NAMALWA (cell line): ENCODE measurements at regions not wholly inside any gene's neighbourhood (a gene's known extent, or its start where the extent isn't known, plus 50 kb on each side); places are given as distances from the start of the nearest gene placed in this dataset.
"Not testable (repeated sequence)": the region's sequence is repeated elsewhere in the genome, so short reads cannot be mapped to it uniquely, and the experiment has no call there.

ENCODE experiments used
- DNase-seq: peaks from one replicate; pipeline ENCODE4 v3.0.0-alpha.2; 2015; ENCODE audit warnings: low spot score

DNA sequence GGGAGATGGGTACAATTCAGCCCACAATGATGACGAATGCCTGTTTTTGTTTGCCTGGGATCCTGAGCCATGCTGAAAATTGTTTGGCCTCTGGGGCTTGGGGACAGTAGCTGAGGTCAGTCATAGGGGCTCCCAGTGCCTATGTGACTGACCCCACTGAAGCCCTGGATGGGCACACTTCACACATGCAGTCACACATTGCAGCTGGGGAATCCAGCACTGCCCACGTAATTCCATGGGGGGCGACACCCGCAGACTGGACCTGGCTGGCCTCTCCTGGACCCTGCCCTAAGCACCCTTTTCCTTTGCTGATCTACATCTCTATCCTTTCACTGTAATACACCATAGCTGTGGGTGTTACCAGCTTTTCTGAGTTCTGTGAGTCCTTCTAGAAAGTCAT is 295.2 kb upstream of the HS6ST1 start:
- no peak for DNase-seq

DNA sequence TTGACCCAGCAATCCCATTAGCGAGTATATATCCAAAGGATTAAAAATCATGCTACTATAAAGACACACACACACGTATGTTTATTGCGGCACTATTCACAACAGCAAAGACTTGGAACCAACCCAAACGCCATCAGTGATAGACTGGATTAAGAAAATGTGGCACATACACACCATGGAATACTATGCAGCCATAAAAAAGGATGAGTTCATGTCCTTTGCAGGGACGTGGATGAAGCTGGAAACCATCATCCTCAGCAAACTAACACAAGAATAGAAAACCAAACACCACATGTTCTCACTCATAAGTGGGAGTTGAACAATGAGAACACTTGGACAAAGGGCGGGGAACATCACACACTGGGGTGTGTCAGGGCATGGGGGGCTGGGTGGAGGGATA is 296.2 kb upstream of the HS6ST1 start:
- DNase-seq = not testable (repeated sequence)

DNA sequence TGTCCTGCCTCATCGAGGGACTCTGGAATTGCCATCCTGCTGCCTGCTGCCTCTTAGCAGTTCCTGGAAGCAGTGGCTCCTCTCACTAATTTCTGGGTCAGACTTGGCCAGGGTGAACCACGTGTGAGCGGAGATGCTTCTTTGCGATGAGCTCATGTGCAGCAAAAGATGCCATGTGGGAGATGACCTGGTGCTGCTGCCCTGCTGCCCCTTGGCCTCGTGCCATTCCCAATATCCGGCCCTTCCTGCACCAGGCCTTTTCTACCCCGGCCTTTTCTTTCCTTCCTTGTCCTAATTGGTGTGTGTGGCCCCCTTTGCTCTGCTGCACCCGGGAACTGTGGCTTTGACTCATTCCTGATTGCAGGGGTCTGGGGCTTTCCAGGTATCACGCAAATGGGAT is 296.9 kb upstream of the HS6ST1 start:
- DNase-seq = no peak

DNA sequence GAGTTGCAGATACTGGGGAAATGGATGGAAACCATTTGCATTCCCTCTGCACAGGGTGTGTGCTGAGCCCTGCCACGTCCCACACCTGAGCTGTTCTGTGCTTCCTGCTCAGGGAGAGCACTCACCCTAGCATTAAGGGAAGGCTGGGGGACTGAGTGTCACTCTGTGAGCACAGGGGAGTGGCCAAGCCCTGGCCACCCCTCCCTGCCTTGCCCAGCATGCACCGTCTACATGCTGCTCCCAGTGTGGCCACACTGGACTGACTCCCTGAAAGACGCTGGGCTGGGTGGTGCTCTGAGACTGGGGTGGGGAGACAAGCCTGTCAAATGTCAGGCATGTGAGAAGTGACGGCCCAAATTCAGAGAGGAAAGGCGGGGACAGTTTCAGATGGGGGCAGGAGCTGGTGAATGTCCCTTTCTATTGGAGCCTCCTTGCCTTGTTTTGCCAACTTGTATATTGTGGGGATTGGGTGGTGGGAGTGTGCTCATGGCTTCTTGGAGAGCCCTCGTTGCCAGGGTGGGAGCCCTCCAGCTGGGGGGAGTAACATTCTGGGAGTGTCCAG is 298.4 kb upstream of the HS6ST1 start:
- DNase-seq = no peak

DNA sequence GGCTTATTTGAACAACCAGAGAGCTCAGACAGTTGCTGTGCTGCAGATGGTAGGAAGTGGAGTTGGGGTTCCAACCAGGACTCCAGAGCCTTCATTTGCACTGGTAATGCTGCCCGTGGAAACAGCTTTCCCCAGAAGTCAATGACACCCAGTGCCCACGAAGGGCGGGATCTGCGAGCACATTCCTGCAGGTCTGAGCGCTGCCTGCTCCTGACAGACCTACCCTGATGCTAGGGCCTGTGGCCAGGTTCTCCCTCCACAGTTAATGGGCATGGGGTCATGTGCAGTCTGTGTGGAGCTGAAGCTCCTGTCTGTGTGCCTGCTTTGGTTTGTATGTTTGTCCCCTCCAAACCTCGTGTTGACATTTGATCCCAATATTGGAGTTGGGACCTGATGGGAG is 299.0 kb upstream of the HS6ST1 start:
- no peak for DNase-seq

DNA sequence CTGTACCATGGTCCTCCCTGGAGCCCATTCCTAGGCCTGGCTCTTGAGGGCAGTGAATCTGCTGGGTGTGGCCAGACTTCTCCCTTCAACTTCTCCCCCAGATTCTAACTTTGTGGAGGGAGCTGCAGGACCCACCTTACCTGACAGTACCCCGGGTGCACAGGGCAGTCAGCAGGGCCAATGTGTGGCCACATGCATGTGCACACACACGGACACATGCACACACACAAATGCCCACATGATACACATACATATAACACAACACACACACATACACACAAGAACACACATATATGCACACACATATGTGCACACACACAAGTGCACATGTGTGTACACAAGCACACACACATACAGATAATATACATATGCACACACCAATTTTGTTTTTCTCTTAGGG is 300.0 kb upstream of the HS6ST1 start:
- DNase-seq = no peak

DNA sequence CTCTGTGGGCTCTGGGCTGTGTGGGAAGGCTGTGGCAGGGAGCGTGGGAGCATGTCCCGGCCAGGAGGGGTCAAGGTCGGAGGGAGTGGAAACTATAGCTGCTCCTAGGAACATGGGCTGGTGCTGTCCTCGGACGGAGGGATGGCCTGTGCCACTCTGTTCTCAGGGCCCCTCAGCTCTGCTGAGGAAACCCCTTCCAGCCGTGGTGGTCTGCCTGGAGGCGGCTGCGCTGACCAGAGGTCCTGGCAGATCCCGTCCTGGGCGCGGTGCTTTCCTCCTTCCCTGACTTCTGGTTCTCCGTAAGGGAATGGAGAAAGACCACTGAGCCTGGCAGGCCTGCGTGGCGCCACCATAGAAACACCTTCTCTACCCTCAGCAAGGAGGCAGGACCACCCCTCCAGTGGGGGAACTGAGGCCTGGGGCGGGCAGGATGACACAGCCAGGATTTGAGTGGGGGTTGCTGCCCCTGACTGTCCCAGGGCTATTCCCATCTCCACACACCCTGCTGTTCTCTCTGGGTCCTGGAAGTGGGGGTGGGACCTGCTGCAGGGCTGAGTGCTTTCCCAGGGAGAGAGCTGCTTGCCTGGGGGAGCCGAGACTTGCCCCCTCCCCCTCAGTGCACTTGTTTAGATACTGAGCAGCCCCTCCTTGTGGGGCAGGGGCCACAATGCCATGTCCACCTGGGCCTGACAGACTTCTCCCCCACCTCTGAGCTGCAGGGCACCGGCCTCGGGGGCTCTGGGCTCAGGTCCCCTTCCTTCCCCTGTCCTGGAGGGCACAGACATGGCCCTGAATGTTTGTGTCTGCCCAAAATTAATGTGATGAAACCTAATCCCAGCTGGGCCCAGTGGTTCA is 301.0 kb upstream of the HS6ST1 start:
- no peak for DNase-seq

DNA sequence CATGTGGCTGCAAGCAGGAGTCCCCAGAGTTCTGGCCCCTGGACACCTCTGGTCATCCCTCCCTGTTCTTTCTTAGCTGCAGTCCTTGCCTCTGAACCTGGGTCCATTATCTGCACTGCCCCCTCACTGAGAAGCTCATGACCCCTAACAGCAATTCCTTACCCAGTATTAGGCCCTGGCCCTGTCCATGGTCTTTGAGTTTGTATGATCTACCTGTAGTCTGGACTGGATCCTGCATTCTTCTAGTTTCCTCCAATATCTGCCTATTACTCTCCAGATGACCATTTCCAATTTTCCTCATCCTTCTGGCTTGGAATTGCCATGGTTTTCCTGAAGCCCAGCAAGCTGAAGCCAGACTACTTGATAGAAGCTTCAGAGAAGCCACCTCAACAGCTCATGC is 302.4 kb upstream of the HS6ST1 start:
- no peak for DNase-seq

DNA sequence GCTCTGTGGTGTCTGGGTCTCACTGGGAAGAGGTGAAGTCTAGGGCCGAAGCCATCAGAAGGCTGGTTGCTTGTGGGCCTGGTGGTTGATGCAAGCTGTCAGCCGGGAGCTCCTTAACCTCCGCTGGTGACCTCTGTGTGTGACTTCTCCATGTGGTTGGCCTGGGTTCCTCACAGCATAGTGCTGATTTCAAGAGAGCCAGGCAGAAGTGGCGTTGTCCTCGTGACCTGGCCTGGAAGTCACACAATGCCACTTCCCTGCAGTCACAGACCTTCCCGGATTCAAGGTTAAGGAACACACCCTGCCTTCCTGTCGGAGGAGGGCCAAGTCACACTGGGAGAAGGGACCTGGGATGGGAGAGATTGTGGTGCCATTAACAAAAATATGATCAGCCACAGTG is 303.7 kb upstream of the HS6ST1 start:
- DNase-seq = no peak

DNA sequence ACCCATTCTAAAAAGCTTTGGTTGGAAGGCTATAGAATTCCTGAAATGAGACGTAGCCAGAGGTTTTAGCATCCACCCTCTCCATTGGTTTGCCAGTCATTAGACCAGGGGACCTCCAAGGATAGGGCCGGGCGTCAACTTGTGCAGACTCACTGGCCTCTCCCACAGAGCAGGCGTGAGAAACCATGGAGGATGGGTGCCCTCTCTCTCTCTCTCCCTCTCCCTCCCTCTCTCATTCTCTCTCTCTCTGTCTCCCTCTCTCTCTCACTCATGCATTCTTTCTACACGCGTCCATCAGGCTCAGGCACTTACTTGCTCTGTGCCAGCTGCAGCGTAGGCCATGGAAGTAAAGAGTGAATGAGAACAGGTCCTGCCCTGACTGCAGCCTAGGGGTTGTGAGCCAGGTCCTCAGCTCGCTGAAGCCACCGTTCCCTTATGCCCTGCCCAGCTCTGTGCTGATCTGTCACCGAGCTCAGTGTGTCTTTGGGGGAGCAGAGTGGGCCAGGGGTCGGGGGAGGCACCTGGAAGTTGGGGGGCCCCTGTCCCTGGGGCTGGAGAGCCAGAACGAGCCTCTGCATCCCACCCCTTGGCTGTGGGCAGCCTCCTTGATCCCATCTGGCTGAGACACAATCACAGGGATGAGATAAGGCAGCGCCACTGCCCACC is 304.4 kb upstream of the HS6ST1 start:
- DNase-seq = no peak

DNA sequence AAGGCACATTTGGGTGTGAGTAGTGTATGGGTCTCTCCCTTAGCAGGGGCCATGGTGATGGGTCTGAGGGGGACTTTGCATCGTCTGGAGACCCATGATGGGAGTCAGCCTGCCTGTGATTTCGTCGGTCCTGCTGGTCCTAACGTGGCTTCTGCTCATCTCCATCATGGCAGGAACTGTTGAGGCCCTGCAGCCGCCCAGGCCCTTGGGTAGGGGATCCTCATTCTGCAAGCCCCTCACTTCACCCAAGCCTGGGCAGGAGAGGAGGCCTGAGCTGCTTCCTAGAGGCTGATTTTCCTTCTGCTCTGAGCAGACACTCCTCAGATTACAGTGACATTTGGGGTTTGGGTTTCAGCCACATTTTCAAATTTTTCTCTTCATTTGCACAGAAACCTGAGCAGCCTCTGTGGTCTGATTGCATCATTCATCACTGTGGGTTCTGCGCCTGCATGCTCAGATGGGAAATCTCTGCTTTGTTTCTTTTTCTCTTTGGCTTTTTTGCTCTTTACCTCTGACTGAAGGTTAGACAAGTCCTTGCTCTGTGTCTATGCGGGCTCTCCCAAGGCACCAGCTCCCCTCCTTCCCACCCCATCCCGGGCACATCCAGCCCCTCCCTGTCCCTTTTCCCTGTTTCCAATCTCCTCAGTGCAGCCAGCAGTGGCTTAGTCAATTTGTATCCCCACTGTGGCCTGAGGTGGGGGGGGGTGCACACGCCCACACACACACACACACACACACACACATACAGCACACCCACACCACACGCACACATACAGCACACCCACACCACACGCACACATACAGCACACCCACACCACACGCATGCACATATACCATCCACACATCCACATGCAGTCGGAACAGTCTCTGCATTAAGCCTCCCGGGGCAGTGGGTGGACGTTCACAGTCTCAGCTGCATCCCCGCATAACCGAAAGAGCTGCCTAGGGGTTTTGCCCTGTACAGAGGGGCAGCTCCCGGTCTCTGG is 305.4 kb upstream of the HS6ST1 start:
- DNase-seq = no peak

DNA sequence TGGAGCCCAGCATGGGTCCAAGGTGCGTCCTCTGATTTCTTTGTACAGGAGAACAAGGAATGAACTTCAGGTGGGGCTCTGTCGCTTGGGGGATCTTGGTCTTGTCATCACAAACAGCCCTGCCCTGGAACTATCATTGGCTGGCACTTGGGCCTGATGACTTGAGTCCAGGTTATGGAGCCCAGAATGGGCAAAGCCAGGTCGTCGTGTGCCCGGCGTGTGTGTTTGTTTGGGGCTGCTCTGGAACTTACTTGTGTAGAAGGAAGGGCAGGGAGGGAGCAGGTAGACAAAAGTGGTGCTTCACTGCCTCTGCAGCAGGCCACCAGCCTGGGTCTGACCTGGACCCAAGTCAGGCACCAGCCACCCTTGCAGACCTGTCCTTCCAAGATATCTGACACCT is 306.3 kb upstream of the HS6ST1 start:
- DNase-seq = no peak

DNA sequence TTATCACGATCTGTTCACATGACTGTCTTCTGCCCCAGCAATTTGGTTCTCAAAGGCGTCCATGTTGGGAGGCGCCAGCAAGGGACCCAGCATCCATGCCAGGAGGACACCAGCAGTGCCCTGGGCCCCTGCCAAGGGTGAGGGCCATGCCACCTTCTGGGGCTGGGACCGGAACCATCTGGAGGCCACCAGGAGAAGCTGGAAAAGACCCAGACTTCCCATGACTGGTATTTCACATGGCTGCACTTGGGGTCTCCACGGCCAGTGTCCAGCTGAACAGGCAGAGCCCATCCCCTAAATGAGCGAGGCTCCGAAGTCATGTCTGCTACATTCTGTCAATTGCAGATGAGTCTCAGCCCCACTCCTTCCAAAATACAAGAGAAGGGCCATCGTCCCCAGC is 306.8 kb upstream of the HS6ST1 start:
- DNase-seq = no peak

DNA sequence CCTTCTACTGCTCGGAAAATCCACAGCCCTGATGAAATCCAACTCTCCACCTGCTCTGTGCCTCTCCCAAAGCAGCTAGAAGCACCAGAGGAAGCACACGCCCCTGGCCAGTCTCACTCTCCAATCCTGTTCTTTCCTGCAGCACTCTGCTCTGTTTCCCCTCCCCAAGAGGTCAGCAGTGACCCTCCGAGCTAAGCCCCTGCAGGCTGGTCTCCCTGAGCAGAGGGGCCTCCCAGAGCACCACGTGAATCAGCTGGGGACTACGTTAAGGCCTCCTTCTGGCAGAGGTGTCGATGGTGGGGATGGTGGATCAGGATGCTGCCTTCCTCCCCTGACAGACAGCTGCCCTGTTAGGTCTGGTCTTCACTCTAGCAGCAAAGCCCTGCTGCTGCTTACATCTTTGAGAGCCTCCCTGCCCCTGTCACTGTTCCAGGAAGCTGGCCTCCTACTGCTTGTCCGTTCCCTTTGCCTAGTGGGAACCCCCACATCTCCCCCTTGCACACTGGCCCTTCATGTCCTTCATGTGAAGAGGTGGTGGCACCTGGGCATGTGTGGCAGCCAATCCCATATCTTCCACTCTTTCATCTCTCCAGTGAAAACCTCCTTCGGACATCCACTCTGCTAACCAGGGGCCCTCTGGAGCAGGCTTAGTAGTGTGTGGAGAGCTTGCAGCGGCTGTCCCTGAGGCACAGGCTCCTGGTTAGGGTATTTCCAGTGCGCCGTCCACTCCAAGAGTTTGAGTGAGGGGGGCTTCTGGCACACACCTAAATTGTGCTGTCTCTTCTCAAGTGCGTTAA is 307.5 kb upstream of the HS6ST1 start:
- no peak for DNase-seq

DNA sequence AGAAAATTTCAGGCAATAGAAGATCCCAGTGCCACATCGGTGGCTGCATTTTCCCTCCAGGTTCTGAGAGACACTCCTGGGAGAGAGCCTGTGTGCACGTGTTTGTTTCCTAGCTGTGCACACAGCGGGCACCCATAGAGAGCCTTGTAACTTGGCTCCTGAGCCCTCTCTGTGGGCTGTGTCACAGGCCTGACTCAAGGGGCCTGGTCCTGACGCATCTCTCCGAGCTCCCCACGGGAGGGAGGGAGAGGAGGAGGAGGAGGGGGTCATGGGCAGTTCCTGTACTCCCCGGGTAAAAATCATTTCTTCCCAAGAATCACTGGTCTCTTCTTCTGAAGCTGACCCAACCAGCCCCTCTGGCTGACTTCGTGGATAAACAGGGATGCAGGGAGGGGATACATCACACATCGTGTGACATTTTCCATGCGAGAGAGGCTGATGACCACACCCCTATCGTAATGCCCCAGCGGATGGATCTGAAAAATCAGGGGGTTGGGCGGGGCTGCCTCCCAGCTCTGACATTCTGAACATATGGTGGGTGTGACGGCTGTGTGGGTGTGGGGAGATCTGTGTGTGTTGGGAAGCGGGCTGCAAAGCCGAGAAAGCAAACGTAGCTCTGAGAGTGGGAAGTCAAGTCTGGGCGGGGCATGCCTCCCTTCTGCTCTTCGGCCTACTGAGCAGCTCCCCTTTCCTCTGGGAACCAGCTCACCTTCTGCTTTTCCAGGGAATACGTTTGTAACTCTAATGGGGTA is 308.3 kb upstream of the HS6ST1 start:
- DNase-seq = no peak

DNA sequence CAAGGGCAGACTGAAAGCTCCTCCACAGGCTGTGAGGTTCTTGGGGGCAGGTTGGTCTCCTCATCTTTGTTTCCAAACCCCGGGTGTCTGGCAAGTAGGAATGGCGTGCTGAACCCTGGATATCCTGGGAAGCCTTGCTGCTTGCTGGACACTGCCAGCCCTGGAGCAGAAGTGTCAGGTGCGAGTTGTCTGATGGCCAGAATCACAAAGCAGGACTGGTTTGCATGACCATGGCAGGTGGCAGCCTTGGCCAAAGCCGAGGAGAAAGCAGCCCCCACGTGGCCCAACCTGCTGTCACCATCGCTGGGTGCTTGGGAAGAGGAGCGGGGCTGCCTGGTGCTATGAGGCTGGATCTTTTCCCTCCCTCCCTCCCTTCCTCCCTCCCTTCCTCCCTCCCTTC is 309.5 kb upstream of the HS6ST1 start:
- DNase-seq = no peak

DNA sequence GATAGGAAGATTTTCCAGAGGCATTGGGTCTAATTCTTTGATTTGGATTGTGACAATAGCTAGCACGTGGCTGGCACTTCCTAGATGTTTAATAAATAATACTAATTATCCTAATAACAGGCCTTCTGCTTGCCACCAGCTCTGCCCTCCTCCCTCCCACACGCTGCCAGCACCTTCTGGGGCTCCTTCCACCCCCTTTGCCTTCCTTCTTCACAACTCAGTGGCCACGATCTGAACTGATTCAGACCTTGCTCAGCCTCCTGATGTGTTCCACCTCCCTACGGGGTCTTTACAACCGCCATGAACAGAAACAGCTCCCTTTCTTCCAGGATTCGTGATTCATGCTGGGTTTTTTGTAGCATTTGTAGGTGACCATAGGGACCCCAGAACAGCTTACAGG is 310.3 kb upstream of the HS6ST1 start:
- DNase-seq = no peak

DNA sequence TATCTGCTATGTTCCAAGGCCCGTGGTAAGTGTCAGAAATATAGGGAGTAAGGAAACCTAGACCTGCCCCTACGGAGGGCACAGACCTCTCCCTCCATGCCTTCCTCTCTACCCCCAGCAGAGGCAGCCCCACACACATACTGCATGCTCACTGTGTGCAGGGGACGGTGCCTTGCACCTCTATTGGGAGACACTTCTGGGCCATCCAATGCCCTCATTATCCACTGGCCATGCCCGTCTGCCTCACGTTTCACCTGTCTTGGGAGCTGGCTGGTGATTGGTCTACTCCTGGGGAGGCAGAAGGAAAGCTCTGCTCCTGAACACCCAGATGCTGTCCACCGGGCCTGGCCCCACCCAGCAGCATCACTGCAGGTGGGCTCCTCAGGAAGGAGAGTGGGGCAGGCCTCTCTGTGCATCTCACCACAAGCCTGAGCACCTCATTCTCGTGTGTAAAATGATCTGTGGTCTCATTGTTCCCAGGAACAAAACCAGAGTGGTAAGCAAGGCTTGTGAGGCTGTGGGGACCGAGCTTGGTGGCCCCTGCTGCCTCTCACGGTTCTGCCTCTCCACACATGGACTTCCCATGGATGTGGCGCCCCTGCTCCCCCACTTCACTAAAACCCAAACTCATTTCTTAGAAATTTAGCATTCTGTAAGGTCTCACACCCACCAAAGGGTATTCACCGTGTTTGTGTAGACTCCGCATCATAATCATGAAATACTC is 312.5 kb upstream of the HS6ST1 start:
- DNase-seq = no peak

DNA sequence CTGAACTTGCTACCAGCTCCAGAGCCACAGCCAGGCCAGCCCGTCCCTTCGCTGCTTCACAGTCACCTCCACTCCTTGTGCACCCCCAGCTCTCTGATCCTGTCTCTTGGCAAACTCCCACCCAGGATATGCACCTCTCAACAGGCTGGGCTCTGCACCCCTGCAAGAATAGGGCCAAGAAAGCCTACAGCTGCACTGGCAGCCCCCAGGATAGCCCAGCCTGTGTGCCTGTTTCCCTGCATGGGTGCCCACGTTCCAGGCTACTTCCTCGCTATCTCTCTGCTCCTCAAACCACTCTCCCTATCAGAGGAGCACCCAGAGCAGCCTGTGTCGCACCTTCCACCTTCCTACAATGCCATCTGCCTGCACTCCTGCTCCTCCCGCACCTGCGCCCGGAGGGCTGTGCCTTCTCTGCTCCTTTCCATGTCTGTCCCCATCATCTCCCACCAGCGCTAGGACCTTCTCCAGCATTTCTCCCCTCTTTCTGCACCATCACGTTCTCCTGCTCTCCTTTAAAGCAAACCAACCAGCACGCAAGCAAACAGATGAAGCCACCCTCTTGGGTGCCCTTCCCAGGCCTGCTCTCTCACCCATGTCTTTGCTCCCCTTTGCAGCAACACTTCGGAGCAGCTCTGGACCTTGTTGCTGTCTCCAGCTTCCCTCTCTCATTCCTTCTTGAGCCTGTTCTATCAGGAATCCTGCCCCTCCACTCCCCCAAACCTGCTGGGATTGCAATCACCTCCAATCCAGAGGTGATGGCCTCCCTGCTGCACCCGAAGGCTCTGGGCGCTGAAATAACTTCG is 313.2 kb upstream of the HS6ST1 start:
- no peak for DNase-seq
